ENCODE measurements at regions not wholly inside any gene's neighbourhood (a gene's known extent, or its start where the extent isn't known, plus 50 kb on each side); places are given as distances from the start of the nearest gene placed in this dataset.

- Histone ChIP-seq H3K27me3 (ENCODE audit: insufficient read depth, low read length) (no peaks in the 10 kb centered on the region), H3K79me2 (ENCODE audit: insufficient read depth, low read length) (no peaks in the 10 kb centered on the region), H3K4me1 (ENCODE audit: insufficient read depth, low read length, severe bottlenecking) (no peaks in the 10 kb centered on the region), H3K9me2 (ENCODE audit: low read depth, low read length) (peaks cover 2% of the 10 kb centered on the region; the same call in 1 of the 2 replicates), H3K4me2 (ENCODE audit: low read length) (no peak overlapping the region), H3K36me3 (ENCODE audit: insufficient read depth, low read length) (no peaks in the 10 kb centered on the region), H3K9ac (ENCODE audit: low read length) (no peak overlapping the region), H3K27ac (ENCODE audit: low read depth, low read length, poor library complexity, severe bottlenecking) (no peak overlapping the region), H2AFZ (ENCODE audit: low read length) (no peak overlapping the region), H4K20me1 (ENCODE audit: insufficient read depth, low read length) (no peaks in the 10 kb centered on the region), H3F3A (ENCODE audit: insufficient read depth, low read length) (no peaks in the 10 kb centered on the region), H3K9me3 (ENCODE audit: low read length) (no peaks in the 10 kb centered on the region), H3K4me3 (ENCODE audit: low read depth, low read length, poor library complexity, severe bottlenecking) (no peak overlapping the region)
- TF ChIP-seq CTCF (IDR thresholded peaks at IDR 0.05; ENCODE audit: low read length) (no peak), EZH2 (IDR thresholded peaks at IDR 0.05; ENCODE audit: borderline replicate concordance, low read length) (no peak)
Observed at GRCh38 chr6:103215847-103216246, 1643.9 kb downstream of the HACE1 start.

GRCh38 chr6:103210686-103211085 lies 1649.0 kb downstream of the HACE1 start:
- no peak overlapping the region for H3K4me3 ChIP-seq (ENCODE audit: low read depth, low read length, poor library complexity, severe bottlenecking)
- no peak overlapping the region for H3K27ac ChIP-seq (ENCODE audit: low read depth, low read length, poor library complexity, severe bottlenecking)
- peaks cover 2% of the 10 kb centered on the region; the same call in 1 of the 2 replicates for H3K9me2 ChIP-seq (ENCODE audit: low read depth, low read length)
- H4K20me1 ChIP-seq (ENCODE audit: insufficient read depth, low read length): no peaks in the 10 kb centered on the region
- H3K79me2 ChIP-seq (ENCODE audit: insufficient read depth, low read length): no peaks in the 10 kb centered on the region
- no peaks in the 10 kb centered on the region for H3K27me3 ChIP-seq (ENCODE audit: insufficient read depth, low read length)
- H3K4me2 ChIP-seq (ENCODE audit: low read length): no peak overlapping the region
- no peak overlapping the region for H2AFZ ChIP-seq (ENCODE audit: low read length)
- H3K9me3 ChIP-seq (ENCODE audit: low read length): no peaks in the 10 kb centered on the region
- H3K9ac ChIP-seq (ENCODE audit: low read length): no peak overlapping the region
- H3K36me3 ChIP-seq (ENCODE audit: insufficient read depth, low read length): no peaks in the 10 kb centered on the region
- no peaks in the 10 kb centered on the region for H3K4me1 ChIP-seq (ENCODE audit: insufficient read depth, low read length, severe bottlenecking)
- H3F3A ChIP-seq (ENCODE audit: insufficient read depth, low read length): no peaks in the 10 kb centered on the region
- TF ChIP-seq EZH2 (IDR thresholded peaks at IDR 0.05; ENCODE audit: borderline replicate concordance, low read length) (no peak), CTCF (IDR thresholded peaks at IDR 0.05; ENCODE audit: low read length) (no peak)

GRCh38 chr6:103198386-103198785 lies 1661.3 kb downstream of the HACE1 start:
- no peaks in the 10 kb centered on the region for H3K79me2 ChIP-seq (ENCODE audit: insufficient read depth, low read length)
- no peak overlapping the region for H3K9ac ChIP-seq (ENCODE audit: low read length)
- H3K36me3 ChIP-seq (ENCODE audit: insufficient read depth, low read length): no peaks in the 10 kb centered on the region
- H3K27me3 ChIP-seq (ENCODE audit: insufficient read depth, low read length): no peaks in the 10 kb centered on the region
- no peak overlapping the region for H3K4me2 ChIP-seq (ENCODE audit: low read length)
- TF ChIP-seq EZH2 (IDR thresholded peaks at IDR 0.05; ENCODE audit: borderline replicate concordance, low read length): no peak
- H3K27ac ChIP-seq (ENCODE audit: low read depth, low read length, poor library complexity, severe bottlenecking): no peak overlapping the region
- H3K4me3 ChIP-seq (ENCODE audit: low read depth, low read length, poor library complexity, severe bottlenecking): no peak overlapping the region
- H3F3A ChIP-seq (ENCODE audit: insufficient read depth, low read length): no peaks in the 10 kb centered on the region
- H3K9me2 ChIP-seq (ENCODE audit: low read depth, low read length): no peaks in the 10 kb centered on the region
- no peaks in the 10 kb centered on the region for H4K20me1 ChIP-seq (ENCODE audit: insufficient read depth, low read length)
- H2AFZ ChIP-seq (ENCODE audit: low read length): no peak overlapping the region
- H3K9me3 ChIP-seq (ENCODE audit: low read length): no peaks in the 10 kb centered on the region
- no peaks in the 10 kb centered on the region for H3K4me1 ChIP-seq (ENCODE audit: insufficient read depth, low read length, severe bottlenecking)

GRCh38 chr6:103193413-103193812 lies 1666.3 kb downstream of the HACE1 start:
- H3K4me3 ChIP-seq (ENCODE audit: low read depth, low read length, poor library complexity, severe bottlenecking): no peak overlapping the region
- H3F3A ChIP-seq (ENCODE audit: insufficient read depth, low read length): no peaks in the 10 kb centered on the region
- no peak overlapping the region for H2AFZ ChIP-seq (ENCODE audit: low read length)
- H3K9me2 ChIP-seq (ENCODE audit: low read depth, low read length): no peaks in the 10 kb centered on the region
- H3K9ac ChIP-seq (ENCODE audit: low read length): no peak overlapping the region
- no peak overlapping the region for H3K27ac ChIP-seq (ENCODE audit: low read depth, low read length, poor library complexity, severe bottlenecking)
- H3K36me3 ChIP-seq (ENCODE audit: insufficient read depth, low read length): no peaks in the 10 kb centered on the region
- no peak for TF ChIP-seq EZH2 (IDR thresholded peaks at IDR 0.05; ENCODE audit: borderline replicate concordance, low read length)
- no peak for TF ChIP-seq CTCF (IDR thresholded peaks at IDR 0.05; ENCODE audit: low read length)
- no peaks in the 10 kb centered on the region for H4K20me1 ChIP-seq (ENCODE audit: insufficient read depth, low read length)
- peaks cover 8% of the 10 kb centered on the region for H3K4me1 ChIP-seq (ENCODE audit: insufficient read depth, low read length, severe bottlenecking)
- no peaks in the 10 kb centered on the region for H3K27me3 ChIP-seq (ENCODE audit: insufficient read depth, low read length)
- no peaks in the 10 kb centered on the region for H3K9me3 ChIP-seq (ENCODE audit: low read length)
- no peaks in the 10 kb centered on the region for H3K79me2 ChIP-seq (ENCODE audit: insufficient read depth, low read length)
- H3K4me2 ChIP-seq (ENCODE audit: low read length): no peak overlapping the region

All from OCI-LY1 (cell line).